ENCODE measurements at regions not wholly inside any gene's neighbourhood (a gene's known extent, or its start where the extent isn't known, plus 50 kb on each side); places are given as distances from the start of the nearest gene placed in this dataset.

GRCh38 chr2:104434966-104435365, 418.9 kb upstream of the POU3F3 start:
- TF ChIP-seq CTCF (conservative IDR thresholded peaks at IDR 0.05): no peak
- H3K27ac ChIP-seq (ENCODE audit: insufficient read length, low read depth, low read length): peak overlapping the region; percentile 61
- no peaks in the 10 kb centered on the region for H3K79me1 ChIP-seq (ENCODE audit: insufficient read depth, low read depth, low read length, poor library complexity, severe bottlenecking)
- H3K14ac ChIP-seq (ENCODE audit: insufficient read depth, low read length): no peak overlapping the region; the same call in 1 of the 2 replicates
- H2BK15ac ChIP-seq (ENCODE audit: low read depth, low read length): no peak overlapping the region
- H3K36me3 Mint-ChIP-seq (ENCODE audit: insufficient read depth in 1 of 3, low read depth in 3 of 3): peaks cover 0 to 2% (median 0%) of the 10 kb centered on the region in 3 experiments; a peak in 1 of 7 replicates
- no peaks in the 10 kb centered on the region for H3K23me2 ChIP-seq (ENCODE audit: insufficient read length, low read depth, low read length, poor library complexity, severe bottlenecking)
- H3K4ac ChIP-seq (ENCODE audit: low read depth, low read length): no peak overlapping the region
- H2BK12ac ChIP-seq (ENCODE audit: insufficient read length, low read depth, low read length): no peak overlapping the region
- H4K5ac ChIP-seq (ENCODE audit: insufficient read length, low read depth, low read length): no peak overlapping the region
- H4K91ac ChIP-seq (ENCODE audit: insufficient read length, low read depth, low read length): no peak overlapping the region
- H3K18ac ChIP-seq (ENCODE audit: insufficient read length, low read depth, low read length): no peak overlapping the region
- peak overlapping the region in 1 of 3 experiments; percentile 95; a peak in 2 of 7 replicates for H3K27ac Mint-ChIP-seq
- H3K23ac ChIP-seq (ENCODE audit: insufficient read length, low read depth, low read length): no peak overlapping the region
- H2AK5ac ChIP-seq (ENCODE audit: insufficient read length, low read length): no peak overlapping the region
- H2AFZ ChIP-seq (ENCODE audit: low read length): peak overlapping the region; percentile 75
- no peak overlapping the region for H2BK5ac ChIP-seq (ENCODE audit: insufficient read length, low read length)
- H3K9ac ChIP-seq (ENCODE audit: extremely low read depth, insufficient read length, low read length): no peak overlapping the region
- no peak overlapping the region for H4K8ac ChIP-seq (replicated peaks; ENCODE audit: insufficient read length, low read depth, low read length)
- H3K4me3 Mint-ChIP-seq: peak overlapping the region in 1 of 2 experiments; percentile 54; a peak in 3 of 5 replicates
- H3K9me3 ChIP-seq (ENCODE audit: control insufficient read depth, low read depth, low read length): no peaks in the 10 kb centered on the region
- H3K4me1 Mint-ChIP-seq: peaks cover 34 to 35% of the 10 kb centered on the region in 2 experiments
- no peaks in the 10 kb centered on the region for H3K79me2 ChIP-seq (ENCODE audit: insufficient read depth, low read length)
- H2BK120ac ChIP-seq (ENCODE audit: low read depth, low read length, poor library complexity, severe bottlenecking): no peak overlapping the region
- H3K4me1 ChIP-seq (ENCODE audit: insufficient read depth, low read length): peaks cover 4% of the 10 kb centered on the region
- DNase-seq: no peak
- no peaks in the 10 kb centered on the region for H4K20me1 ChIP-seq (ENCODE audit: control insufficient read depth, insufficient read depth, insufficient read length)
- peaks cover 1% of the 10 kb centered on the region; the same call in 1 of the 2 replicates for H3K27me3 Mint-ChIP-seq (ENCODE audit: low read depth)
- peak overlapping the region; percentile 27 for H3K4me2 ChIP-seq (ENCODE audit: insufficient read depth, insufficient read length, low read length)
- no CpG with 5 or more reads among the region's 3 CpGs for WGBS (ENCODE audit: extremely low coverage, insufficient read length, low lambda C conversion rate)
- no peak overlapping the region for H2BK20ac ChIP-seq (ENCODE audit: low read depth, low read length, poor library complexity, severe bottlenecking)
- no peak overlapping the region for H3K56ac ChIP-seq (ENCODE audit: insufficient read length, low read depth, low read length)
- no peak overlapping the region for H3T11ph ChIP-seq (ENCODE audit: low read length)
- no peaks in the 10 kb centered on the region for H3K27me3 ChIP-seq (ENCODE audit: insufficient read depth, low read length)
- no peaks in the 10 kb centered on the region; a peak in 1 of 5 replicates for H3K9me3 Mint-ChIP-seq

Data from H9 (cell line).